GF-D8 (cell line): ENCODE measurements at regions not wholly inside any gene's neighbourhood (a gene's known extent, or its start where the extent isn't known, plus 50 kb on each side); places are given as distances from the start of the nearest gene placed in this dataset.

Experiments used
- DNase-seq: peaks from one replicate; lab custom pipeline; 2025; lab: John Stamatoyannopoulos, UW

DNA sequence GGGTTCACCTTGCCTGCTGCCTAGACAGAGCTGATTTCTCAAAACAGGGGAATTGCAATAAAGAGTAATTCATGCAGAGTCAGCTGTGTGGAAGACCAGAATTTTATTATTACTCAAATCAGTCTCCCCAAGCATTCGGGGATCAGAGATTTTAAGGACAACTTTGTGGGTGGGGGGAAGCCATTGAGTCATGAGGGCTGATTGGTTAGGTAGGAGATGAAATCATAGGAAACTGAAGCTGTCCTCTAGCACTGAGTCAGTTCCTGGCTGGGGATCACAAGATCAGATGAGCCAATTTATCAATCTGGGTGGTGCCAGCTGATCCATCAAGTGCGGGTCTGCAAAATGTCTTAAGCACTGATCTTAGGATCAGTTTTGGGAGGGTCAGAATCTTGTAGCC is 159.1 kb upstream of the MAP1B start:
- no peak for DNase-seq

DNA sequence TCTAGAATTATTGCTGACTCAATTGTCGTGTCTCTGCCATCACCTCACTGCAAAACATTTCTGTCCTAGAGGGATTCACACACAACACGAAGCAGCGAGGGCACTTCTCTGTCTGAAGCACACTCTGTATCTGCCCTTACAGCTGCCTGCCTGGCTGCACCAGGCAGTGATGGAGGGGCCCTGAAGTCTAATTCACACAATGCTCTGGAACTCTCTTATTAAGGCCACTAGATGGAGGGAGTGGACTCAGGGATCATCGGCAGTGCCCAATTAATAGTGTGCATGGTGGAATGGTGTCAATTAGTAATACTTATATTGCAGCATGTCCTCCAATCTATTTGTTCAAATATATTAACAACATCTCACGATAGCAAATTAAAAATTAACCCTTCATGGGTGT is 157.5 kb upstream of the MAP1B start:
- no peak for DNase-seq

DNA sequence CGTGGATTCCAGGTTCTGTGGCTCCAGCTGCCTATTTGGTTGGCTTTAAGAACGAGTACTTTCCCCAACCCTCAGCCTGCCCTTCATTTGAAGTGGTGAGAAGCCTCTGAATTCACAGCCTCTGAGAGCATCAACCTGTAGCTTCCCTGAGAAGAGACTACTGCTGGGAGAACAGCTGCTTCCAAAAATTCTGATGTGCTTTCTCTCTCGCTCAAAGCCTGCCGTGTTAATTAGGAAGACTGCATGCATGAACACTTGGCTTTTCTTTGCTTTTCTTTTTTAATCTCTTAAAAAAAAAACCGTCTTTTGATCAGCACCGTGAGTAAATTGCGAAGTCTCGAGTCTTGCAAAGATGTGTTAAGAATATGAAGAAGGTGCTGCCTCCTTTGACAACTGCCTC is 153.4 kb upstream of the MAP1B start:
- no peak for DNase-seq

DNA sequence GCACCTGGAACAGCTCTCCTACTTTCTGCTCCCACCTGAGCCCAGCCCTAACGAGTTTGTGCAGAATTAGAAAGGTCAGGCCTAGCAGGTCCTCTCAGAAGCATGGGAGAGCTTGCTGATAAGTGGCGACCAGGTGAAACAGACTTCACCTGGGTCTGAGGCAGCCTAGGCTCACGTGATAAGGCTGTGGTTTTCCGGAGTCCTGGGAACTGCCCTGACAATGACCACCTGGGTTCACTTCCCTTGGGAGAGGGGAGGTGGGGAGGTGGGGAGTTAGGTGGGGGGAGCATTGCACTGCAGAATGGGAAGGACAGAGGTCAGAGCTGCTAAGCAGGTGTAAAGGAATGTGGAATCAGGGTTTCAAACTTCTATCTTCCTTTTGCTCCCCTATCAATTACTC is 152.9 kb upstream of the MAP1B start:
- DNase-seq, result no peak

DNA sequence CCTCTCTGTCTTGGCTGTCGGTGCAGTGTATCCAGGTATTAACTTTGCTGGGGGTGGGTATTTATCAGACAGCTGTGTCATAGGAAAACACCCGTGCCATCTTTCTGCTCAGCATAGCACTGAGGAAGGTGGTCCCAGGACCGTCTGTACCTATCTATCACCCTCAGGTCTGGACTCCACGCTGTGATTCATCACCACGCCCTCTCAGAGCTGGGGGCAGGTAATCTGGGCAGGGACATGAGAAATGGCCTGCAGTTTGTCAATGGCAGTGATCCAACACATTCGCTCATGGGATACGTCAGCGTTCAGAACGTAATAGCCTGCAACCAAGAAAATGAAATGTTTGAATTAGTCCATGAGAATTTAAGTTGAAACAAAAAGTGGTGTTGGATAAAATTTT is 151.6 kb upstream of the MAP1B start:
- DNase-seq, result no peak

DNA sequence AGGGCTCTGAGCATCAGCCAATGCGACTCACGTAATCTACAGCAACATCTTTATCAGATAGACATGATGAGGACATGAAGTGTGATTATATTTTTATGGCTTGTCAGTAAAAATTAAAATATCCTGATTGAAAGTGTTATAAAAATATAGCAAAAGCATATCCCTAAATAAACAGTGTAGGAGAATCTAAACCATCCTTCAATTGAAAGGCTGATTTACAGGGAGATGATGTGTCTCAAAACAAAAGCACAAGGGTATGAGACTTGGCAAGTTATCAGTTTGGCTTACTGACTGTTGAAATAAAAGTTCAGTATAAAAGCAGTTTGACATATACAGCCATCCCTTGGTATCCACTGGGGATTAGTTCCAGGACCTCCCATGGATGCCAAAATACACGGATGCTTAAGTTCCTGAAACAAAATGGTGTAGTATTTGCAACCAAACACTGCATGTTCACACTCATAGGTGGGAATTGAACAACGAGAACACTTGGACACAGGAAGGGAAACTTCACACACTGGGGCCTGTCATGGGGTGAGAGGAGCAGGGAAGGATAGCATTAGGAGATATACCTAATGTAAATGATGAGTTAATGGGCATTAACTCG is 149.9 kb upstream of the MAP1B start:
- DNase-seq, result no peak

DNA sequence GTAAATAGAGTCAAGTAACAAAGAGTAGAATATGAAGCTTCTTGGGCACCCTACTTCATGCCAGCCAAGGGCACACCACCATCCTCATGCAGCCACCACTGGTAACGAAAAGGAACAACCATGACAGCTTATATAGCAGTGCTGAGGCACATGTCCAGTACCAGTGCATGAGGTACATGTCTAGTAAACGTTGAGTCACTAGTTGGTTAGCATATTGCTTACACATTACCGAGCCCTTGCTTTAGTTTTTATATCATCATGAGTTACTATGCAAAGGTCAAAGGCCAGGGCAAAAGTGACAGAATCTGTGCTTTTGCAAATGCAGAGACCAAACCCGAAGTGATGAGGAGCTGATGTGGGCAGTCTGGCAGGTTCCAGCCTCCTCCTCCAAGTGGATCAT is 147.1 kb upstream of the MAP1B start:
- DNase-seq, result no peak

DNA sequence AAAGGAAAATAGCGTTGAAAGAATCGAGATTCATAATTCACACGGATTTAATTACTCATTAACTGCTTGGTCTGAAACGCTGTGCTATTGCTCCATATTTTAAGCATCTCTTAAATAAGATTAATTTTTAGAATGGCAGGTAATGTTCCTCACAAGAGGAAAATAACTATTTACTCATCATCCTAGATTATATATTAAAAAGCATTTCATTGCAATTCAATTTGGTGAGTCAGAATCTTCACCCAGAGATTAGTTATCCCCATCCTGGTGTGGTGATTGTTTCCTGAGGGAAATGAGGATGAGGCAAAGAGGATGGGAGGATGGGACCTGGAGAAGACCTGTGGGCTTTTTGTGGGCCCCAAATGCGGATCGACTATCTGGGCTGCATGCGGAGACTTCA is 145.5 kb upstream of the MAP1B start:
- no peak for DNase-seq

DNA sequence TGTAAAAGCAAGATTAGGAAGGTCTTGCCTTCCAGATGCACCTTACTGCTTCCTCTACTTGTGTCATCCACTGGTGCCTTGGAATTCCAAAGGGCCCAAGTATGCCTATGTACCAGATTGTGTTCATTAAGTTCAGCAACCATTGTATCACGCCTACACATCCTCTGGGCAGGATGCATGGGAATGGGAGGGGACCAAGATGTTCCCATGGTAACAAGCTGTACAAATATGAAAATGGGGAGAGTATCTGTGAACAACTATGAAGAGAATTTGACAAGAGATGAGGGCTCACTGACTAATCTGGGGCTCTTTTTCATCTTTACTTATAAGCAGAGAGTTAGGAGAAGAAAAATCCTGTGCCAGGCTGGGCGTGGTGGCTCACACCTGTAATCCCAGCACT is 137.8 kb upstream of the MAP1B start:
- no peak for DNase-seq

DNA sequence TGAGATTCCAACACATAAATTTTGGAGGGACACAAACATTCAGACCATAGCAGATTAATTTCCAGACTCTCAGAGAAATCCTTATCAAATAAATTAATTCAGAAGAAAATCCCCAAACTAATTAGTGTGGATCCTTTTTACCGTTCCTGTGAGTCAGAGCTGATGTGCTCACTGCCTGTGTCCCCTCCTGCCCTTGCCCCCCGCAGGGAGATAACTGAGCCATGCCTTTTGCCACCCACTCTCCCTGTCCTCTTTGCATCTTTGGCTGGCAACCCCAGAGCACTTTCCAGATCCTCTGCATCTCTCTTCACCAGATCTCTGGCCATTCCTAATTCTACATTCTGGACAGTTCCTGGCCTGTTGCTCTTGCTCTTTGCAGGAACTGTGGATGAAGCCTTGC is 135.4 kb upstream of the MAP1B start:
- no peak for DNase-seq

DNA sequence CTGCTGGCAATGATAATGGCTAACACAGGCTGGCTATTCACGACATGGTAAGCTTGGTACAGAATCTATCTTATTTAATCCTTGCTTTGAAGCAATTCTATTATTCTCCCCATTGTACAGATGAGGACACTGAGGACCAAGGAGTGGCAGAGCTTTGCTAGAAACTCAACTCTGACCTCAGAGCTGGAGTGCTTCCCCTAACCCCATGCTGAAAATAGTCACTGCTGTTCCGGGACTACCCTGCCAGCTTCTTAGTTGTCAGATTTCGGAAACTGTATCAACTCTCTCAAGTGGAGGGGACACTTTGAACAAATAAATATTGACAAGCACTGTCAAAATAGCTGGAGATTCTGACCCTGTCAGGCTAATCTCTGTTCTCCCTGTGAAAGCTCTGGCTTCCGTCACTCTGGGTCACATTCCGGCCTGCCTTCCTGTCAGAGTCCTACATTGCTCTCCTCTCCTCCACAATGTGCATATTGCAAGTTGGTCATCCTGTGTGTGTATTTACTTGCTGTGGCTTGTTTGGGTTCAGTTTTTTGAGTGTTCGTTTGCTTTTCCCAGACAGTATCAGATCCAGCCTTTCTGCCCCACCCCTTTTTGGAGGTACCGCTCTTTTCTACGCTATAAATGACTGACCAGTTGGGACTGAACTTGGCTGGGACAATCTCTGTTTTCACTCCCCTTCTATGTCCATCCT is 134.3 kb upstream of the MAP1B start:
- DNase-seq, result no peak

DNA sequence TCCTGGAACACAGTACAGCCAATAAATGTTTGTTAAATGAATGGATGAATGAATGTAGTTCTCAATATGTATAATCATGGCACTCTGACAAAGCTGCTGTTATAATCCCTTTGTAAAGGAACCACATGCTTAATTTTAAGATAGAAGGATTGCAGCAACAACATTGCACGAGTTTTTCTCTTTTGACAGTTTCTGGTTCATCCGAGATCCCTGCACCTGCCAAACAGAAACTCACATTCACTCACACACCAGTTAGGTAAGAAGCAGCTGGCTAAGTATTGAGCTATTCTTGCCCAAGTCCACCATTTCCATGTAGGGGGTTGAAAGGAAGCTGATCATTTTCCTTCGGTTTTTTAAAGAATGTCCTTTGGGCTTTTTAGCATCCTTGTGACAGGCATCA is 133.7 kb upstream of the MAP1B start:
- no peak for DNase-seq

DNA sequence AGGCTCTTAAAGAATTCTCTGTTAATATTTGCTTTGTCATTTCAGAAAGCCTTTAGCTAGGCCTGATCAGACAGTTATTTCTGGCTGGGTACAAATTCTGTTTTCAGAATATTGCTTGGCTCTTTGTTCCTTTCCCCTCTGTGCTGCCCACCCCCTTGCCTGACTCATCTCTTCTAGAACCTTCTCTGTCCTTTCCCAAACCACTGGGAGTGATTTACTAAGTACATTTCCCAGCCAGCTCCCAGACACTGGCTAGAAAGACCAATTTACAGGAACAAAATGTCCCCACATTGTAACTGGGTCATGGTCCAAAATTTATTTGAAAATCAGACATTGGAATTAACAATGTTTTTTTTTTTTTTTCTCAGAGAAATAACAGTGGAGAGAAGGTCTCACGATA is 133.1 kb upstream of the MAP1B start:
- no peak for DNase-seq

DNA sequence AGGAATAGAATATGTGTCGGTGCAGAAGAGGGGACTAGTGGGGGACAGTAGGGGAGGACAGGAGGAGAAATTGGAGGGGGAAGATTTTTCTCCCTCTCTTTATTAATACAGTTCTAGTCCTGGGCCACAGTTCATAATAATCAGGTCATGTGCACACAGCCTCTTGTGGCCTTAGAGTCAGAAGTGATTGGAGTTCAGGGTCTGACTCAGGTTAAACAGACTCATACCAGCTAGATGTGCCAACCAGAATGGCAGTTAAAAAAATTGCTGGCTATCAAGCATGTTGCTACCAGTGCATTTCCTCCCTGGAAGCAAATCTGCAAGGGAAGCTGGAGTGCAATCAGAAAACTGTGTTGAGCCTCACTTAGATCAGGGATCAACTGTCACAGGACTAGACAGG is 132.7 kb upstream of the MAP1B start:
- DNase-seq, result no peak

DNA sequence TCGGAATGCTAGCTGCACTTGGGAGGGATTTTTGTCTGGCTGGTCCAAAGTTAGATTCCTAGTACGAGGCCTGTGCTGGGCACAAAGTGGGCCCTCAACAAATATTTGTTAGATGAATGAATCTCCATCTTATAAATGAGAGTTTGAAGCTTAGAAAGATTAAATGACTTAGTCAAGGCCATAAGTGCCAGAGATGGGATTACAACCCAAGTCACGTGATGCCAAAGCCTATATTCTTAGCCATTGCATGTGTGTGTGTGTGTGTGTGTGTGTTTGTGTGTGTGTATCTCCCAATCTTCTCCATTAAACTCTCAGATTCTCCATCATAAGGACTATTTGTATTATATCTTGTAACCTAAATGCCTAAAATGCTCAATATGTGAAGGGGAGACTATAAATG is 130.8 kb upstream of the MAP1B start:
- DNase-seq, result no peak

DNA sequence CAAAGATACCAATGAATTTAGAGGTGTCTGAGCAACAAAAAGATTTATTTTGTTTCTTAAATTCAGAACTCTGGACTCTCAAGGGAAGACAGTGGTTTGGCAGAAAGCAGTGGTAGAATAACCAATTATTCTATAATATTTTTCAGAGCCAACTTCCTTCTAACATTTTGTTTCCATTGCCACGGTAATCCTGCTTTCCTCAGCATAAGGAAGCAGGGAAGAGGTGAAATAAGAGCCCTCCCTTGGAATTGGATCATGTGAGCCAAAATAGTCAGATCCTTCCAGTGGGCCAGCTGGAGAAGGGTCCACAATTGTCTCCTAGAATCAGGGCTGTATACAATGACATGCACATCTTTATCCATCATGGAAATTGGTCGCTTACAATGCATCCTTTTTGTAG is 130.0 kb upstream of the MAP1B start:
- no peak for DNase-seq

DNA sequence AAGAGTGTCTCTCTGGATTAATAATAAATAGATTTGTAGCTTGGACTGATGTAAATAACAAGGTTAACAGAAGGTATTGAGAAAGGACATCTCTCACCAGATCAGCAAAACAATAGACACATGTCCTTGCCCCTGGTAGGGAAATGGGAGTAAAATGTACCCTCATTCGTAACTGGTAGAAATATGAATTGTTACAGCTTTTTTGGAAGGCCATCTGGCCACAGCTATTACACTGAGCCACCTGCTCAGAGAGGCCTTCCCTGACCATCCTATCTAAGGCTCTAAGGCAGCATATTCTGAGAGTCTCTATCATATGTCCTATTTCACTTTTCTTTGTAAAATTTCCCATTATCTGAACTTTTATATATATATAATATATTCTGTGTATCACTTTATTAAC is 129.1 kb upstream of the MAP1B start:
- no peak for DNase-seq

DNA sequence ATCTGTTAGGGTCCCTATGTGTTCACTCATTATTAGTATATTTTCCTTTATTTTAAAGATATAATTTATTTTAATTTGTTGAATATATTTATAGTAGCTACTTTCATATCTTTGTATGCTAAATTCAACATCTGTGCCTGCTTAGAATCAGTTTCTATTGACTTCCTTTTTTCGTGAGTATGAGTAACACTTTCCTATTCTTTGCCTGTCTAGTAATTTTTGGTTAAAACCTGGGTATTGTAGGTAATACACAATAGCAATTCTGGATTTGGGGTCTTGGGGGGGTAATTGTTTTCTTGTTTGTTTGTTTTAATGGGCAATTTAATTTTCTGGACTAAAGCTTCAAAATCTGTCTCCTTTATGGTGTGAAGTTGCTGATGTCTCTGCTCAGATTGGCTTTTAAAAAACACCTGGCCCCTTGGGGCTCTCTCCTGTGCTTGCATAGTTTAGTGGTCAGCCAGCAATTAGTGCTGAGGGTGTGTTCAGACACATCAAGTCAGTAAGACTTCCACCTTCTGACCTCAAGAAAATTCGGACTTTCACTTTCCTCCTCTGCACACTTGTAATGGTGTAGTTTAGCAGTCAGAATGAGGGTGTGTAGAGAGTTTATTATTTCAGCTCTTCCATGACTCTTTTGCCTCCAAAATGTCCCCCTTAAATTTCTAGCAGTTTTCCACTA is 124.4 kb upstream of the MAP1B start:
- no peak for DNase-seq

DNA sequence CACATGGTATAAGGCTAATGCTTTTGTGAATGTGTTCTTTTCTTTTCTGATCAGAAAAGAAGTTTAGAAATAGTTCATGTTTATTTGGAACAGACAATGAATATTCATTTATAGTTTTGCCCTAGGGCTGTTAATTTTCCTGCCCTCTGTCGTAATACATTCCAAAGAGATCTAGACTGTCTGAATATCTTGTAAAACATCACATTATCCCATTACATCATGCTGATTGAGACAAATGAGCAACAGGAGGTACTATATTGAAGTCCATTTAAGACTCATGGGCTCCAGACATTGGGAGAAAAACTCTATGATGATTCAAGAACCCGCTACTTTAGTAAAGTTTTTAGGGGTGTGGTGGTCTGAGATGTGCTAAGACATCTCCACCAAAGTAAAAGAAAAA is 121.2 kb upstream of the MAP1B start:
- no peak for DNase-seq

DNA sequence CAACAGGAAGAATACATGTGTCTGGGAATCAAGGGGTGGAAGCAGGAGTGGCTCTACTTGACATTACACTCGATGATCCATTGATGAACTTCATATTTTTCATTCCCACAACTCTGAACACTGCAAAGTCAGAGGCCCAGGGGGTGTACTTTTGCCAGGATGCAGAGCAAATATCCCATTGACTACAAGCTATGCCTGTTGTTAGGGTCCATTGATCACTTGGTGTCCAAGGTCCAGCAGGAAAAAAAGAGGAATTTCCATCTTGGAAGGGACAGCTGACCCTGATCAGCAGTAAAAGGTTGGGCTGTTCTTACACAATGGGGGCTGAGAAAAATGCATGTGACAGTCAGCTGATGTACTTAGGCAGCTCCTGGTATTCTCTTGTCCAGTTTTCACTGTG is 118.5 kb upstream of the MAP1B start:
- no peak for DNase-seq

DNA sequence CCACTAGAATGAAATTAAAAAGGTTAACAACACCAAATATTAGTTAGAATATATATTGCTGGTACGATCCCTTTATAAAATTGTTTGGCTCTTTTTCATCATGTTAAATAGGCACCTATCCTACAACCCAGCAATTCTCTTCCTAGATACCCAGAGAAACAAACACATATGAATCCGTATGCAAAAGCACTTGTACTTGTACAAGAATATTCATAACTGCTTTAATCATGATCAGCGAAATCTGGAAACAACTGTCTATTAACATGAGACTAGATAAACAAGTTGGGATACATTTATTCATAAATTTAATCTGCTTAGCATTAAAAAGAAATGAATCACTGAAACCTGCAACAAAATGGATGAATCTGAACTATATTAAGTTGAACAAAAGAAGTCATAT is 113.7 kb upstream of the MAP1B start:
- no peak for DNase-seq

DNA sequence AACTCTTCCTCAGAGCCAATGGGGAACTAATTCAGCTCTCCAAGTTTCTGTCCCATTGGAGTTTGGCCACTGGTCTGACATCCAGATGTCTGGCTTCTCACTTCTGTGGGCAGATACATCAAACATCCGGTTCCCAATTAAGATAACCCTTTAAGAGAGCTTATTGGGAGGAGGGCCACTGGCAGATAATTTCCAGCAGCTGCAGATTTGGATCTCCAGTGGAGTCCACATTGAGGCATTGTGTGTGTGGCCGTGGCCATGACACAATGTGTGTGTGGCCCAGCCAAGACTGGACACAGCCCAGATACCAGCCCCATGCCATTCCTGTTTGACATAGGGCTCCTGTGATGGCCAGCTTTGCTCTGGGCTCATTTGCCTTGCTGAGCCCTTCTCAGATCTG is 110.5 kb upstream of the MAP1B start:
- no peak for DNase-seq

DNA sequence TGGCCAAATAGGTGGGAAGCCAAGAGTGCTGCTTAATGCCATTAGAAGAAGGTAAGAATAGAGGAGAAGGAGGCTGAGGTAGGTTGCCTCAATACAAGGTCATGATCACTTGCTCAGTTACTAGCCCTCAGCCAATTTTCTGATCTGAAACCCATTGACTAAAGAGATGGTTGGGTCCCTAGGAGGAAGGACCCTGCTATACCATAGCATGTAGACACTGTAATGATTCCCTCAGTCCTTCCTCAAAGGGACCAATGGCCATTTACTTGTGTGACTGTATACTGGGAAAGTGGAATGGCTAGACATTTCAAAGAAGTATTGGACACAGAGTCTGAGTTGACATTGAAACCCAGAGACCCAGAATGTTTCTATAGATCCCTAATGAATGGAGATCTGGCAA is 108.5 kb upstream of the MAP1B start:
- no peak for DNase-seq

DNA sequence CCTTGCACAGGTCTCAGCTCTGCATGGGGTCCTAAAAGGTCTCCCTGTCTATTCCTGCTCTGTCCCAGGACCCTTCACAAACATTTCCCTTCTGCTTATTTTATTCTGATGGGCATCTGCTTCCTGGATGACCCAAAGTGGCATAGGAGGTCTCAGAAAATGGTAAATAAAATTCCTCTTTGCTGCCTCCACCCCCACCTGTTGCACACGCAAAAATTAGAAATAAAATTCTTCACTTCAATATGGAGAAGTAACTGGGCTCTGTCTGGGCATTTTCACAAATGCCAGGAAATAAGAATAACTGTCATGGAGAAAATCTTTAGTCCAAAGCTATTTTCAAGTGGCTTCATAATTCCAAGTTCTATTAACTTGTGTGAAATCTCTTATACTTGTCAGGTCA is 106.6 kb upstream of the MAP1B start:
- DNase-seq, result no peak
